WTC11 (cell line): ENCODE measurements at regions not wholly inside any gene's neighbourhood (a gene's known extent, or its start where the extent isn't known, plus 50 kb on each side); places are given as distances from the start of the nearest gene placed in this dataset.

ENCODE experiments used
- ATAC-seq: fragments of 200-7000 bp; cut with Tn5 transposase; 2 replicates; pipeline ENCODE4 v1.10.0; 2021; ENCODE audit warnings: mild to moderate bottlenecking, moderate library complexity
- CTCF ChIA-PET: fragments of 300-600 bp; sonication (Branson Sonifier 250); formaldehyde crosslinking; loops from one replicate; lab custom pipeline; 2021; ENCODE audit warnings: antibody characterized with exemption; lab: Charles Lee
- POLR2A ChIA-PET: fragments of 350-600 bp; sonication (Branson Sonifier 250); formaldehyde crosslinking; loops from one replicate; lab custom pipeline; 2021; ENCODE audit warnings: antibody characterized with exemption; lab: Charles Lee
- DNase-seq: peaks from one replicate; pipeline ENCODE4 v3.0.0; 2021; ENCODE audit warnings: low spot score
- H3K27ac Mint-ChIP-seq: 2 replicates; pipeline ENCODE4 v1.8.0; 2021; ENCODE audit warnings: mixed read lengths
- H3K27me3 Mint-ChIP-seq: 2 replicates; pipeline ENCODE4 v1.8.0; 2021; ENCODE audit warnings: low read depth, mild to moderate bottlenecking, moderate library complexity, mixed read lengths
- H3K36me3 Mint-ChIP-seq: 2 replicates; pipeline ENCODE4 v1.8.0; 2021; ENCODE audit warnings: mixed read lengths
- H3K4me1 Mint-ChIP-seq: 2 replicates; pipeline ENCODE4 v1.8.0; 2022; ENCODE audit warnings: mixed read lengths
- H3K4me3 Mint-ChIP-seq: 2 replicates; pipeline ENCODE4 v1.8.0; 2021; ENCODE audit warnings: mild to moderate bottlenecking, moderate library complexity, mixed read lengths
- H3K9me3 Mint-ChIP-seq: 2 replicates; pipeline ENCODE4 v1.8.0; 2021; ENCODE audit warnings: mixed read lengths
- ESRRA ChIP-seq: sonication (generic); formaldehyde crosslinking; IDR thresholded peaks from 2 replicates; pipeline ENCODE4 v1.8.1; 2022; ENCODE audit warnings: mild to moderate bottlenecking, missing genetic modification reagents, borderline replicate concordance
- GABPB1 ChIP-seq: sonication (generic); formaldehyde crosslinking; IDR thresholded peaks from 2 replicates; pipeline ENCODE4 v1.8.1; 2023; ENCODE audit warnings: mild to moderate bottlenecking, missing genetic modification reagents
- HMGA2 ChIP-seq: fragments of 250-450 bp; sonication (Bioruptor Pico); IDR thresholded peaks from 2 replicates; pipeline ENCODE4 v1.4.0; 2021; ENCODE audit warnings: mild to moderate bottlenecking, moderate library complexity
- IRF1 ChIP-seq: sonication (generic); formaldehyde crosslinking; IDR thresholded peaks from 2 replicates; pipeline ENCODE4 v1.8.0; 2023; ENCODE audit warnings: missing genetic modification reagents
- JAZF1 ChIP-seq: fragments of 250-450 bp; sonication (Bioruptor Pico); IDR thresholded peaks from 2 replicates; pipeline ENCODE4 v1.9.0; 2021; ENCODE audit warnings: moderate library complexity, mild to moderate bottlenecking, inconsistent platforms
- MLX ChIP-seq: sonication (generic); formaldehyde crosslinking; IDR thresholded peaks from 2 replicates; pipeline ENCODE4 v1.8.1; 2023; ENCODE audit warnings: mild to moderate bottlenecking, missing genetic modification reagents, moderate library complexity
- PRDM15 ChIP-seq: sonication (generic); formaldehyde crosslinking; IDR thresholded peaks from 2 replicates; pipeline ENCODE4 v1.8.0; 2022; ENCODE audit warnings: missing genetic modification reagents
- SMAD3 ChIP-seq: sonication (generic); formaldehyde crosslinking; IDR thresholded peaks from 2 replicates; pipeline ENCODE4 v1.8.0; 2022; ENCODE audit warnings: missing genetic modification reagents, mild to moderate bottlenecking, borderline replicate concordance
- SMAD4 ChIP-seq: sonication (generic); formaldehyde crosslinking; IDR thresholded peaks from 2 replicates; pipeline ENCODE4 v1.8.0; 2022; ENCODE audit warnings: mild to moderate bottlenecking, missing genetic modification reagents
- TCF7 ChIP-seq: sonication (generic); formaldehyde crosslinking; IDR thresholded peaks from 2 replicates; pipeline ENCODE4 v1.8.0; 2022; ENCODE audit warnings: mild to moderate bottlenecking, low read depth, missing genetic modification reagents, moderate library complexity
- ZNF138 ChIP-seq: sonication (generic); formaldehyde crosslinking; conservative IDR thresholded peaks from 2 replicates; pipeline ENCODE4 v1.8.1; 2022; ENCODE audit warnings: mild to moderate bottlenecking, moderate library complexity, missing genetic modification reagents
- ZNF232 ChIP-seq: sonication (generic); formaldehyde crosslinking; IDR thresholded peaks from 2 replicates; pipeline ENCODE4 v1.8.0; 2022; ENCODE audit warnings: mild to moderate bottlenecking, missing genetic modification reagents
- ZNF317 ChIP-seq: sonication (generic); formaldehyde crosslinking; IDR thresholded peaks from 2 replicates; pipeline ENCODE4 v1.8.1; 2023; ENCODE audit warnings: low read depth, mild to moderate bottlenecking, moderate library complexity, missing genetic modification reagents, borderline replicate concordance
- ZNF671 ChIP-seq: fragments of 250-450 bp; sonication (Bioruptor Pico); IDR thresholded peaks from 2 replicates; pipeline ENCODE4 v1.8.0; 2021; ENCODE audit warnings: mild to moderate bottlenecking
- TF ChIP-seq, protein P1 (sequence below): sonication (generic); formaldehyde crosslinking; conservative IDR thresholded peaks from 2 replicates; pipeline ENCODE4 v1.8.1; 2022; ENCODE audit warnings: mild to moderate bottlenecking, missing genetic modification reagents
- TF ChIP-seq, protein P2 (sequence below): sonication (generic); formaldehyde crosslinking; IDR thresholded peaks from 2 replicates; pipeline ENCODE4 v1.8.1; 2022; ENCODE audit warnings: mild to moderate bottlenecking, missing genetic modification reagents, moderate library complexity, borderline replicate concordance
- TF ChIP-seq, protein P3 (sequence below): sonication (generic); formaldehyde crosslinking; IDR thresholded peaks from 2 replicates; pipeline ENCODE4 v1.8.1; 2023; ENCODE audit warnings: mild to moderate bottlenecking, missing genetic modification reagents, borderline replicate concordance
- TF ChIP-seq, protein P4 (sequence below): sonication (generic); formaldehyde crosslinking; IDR thresholded peaks from 2 replicates; pipeline ENCODE4 v1.8.1; 2023; ENCODE audit warnings: mild to moderate bottlenecking, missing genetic modification reagents
- TF ChIP-seq, protein P5 (sequence below): fragments of 250-450 bp; sonication (Bioruptor Pico); IDR thresholded peaks from 2 replicates; pipeline ENCODE4 v1.9.0; 2021; ENCODE audit warnings: moderate library complexity, mild to moderate bottlenecking, inconsistent platforms, borderline replicate concordance

DNA sequence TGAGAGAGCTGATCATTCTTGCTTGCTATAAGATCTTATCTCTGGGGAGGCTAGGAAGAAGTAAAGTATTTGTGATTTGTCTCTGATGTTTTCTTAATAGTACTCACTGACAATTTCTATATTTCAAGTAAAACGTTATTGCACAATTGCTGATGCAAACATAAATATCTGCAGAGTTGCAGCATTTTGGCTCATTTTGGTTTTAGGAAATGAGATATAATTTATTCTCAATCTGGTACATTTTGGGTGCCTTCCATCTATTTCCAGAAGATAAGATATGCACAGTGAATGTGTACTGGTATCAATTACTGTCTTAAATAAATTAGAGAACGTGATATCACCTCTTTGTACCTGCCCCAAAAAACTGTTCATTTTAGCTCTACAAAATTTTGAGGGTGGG is 1431.5 kb downstream of the BRINP3 start (continued):
- TF ChIP-seq PRDM15 (CRISPR knock-in tag) (no peak), JAZF1 (CRISPR knock-in tag) (no peak)

- DNase-seq (no peak), ATAC-seq (no peak)
- CTCF ChIA-PET: no interaction called here
- H3K4me1 Mint-ChIP-seq: no peaks in the 10 kb centered on the region
- no peak overlapping the region for H3K27ac Mint-ChIP-seq
- no peaks in the 10 kb centered on the region for H3K27me3 Mint-ChIP-seq
- H3K4me3 Mint-ChIP-seq: no peak overlapping the region
- no peaks in the 10 kb centered on the region for H3K36me3 Mint-ChIP-seq
- POLR2A ChIA-PET: no interaction called here
- H3K9me3 Mint-ChIP-seq: no peaks in the 10 kb centered on the region
- TF ChIP-seq TCF7 (CRISPR knock-in tag): no peak
- TF ChIP-seq MLX: no peak
- TF ChIP-seq PRDM15 (CRISPR knock-in tag): no peak
- TF ChIP-seq, protein P1, sequence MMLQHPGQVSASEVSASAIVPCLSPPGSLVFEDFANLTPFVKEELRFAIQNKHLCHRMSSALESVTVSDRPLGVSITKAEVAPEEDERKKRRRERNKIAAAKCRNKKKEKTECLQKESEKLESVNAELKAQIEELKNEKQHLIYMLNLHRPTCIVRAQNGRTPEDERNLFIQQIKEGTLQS (CRISPR knock-in tag): no peak
- TF ChIP-seq ZNF317 (CRISPR knock-in tag): no peak
- no peak for TF ChIP-seq HMGA2 (CRISPR knock-in tag)
- TF ChIP-seq, protein P2, sequence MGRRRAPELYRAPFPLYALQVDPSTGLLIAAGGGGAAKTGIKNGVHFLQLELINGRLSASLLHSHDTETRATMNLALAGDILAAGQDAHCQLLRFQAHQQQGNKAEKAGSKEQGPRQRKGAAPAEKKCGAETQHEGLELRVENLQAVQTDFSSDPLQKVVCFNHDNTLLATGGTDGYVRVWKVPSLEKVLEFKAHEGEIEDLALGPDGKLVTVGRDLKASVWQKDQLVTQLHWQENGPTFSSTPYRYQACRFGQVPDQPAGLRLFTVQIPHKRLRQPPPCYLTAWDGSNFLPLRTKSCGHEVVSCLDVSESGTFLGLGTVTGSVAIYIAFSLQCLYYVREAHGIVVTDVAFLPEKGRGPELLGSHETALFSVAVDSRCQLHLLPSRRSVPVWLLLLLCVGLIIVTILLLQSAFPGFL (CRISPR knock-in tag): no peak
- no peak for TF ChIP-seq IRF1 (CRISPR knock-in tag)
- TF ChIP-seq SMAD4: no peak
- TF ChIP-seq ZNF232: no peak
- TF ChIP-seq ZNF138 (CRISPR knock-in tag): no peak
- TF ChIP-seq, protein P3, sequence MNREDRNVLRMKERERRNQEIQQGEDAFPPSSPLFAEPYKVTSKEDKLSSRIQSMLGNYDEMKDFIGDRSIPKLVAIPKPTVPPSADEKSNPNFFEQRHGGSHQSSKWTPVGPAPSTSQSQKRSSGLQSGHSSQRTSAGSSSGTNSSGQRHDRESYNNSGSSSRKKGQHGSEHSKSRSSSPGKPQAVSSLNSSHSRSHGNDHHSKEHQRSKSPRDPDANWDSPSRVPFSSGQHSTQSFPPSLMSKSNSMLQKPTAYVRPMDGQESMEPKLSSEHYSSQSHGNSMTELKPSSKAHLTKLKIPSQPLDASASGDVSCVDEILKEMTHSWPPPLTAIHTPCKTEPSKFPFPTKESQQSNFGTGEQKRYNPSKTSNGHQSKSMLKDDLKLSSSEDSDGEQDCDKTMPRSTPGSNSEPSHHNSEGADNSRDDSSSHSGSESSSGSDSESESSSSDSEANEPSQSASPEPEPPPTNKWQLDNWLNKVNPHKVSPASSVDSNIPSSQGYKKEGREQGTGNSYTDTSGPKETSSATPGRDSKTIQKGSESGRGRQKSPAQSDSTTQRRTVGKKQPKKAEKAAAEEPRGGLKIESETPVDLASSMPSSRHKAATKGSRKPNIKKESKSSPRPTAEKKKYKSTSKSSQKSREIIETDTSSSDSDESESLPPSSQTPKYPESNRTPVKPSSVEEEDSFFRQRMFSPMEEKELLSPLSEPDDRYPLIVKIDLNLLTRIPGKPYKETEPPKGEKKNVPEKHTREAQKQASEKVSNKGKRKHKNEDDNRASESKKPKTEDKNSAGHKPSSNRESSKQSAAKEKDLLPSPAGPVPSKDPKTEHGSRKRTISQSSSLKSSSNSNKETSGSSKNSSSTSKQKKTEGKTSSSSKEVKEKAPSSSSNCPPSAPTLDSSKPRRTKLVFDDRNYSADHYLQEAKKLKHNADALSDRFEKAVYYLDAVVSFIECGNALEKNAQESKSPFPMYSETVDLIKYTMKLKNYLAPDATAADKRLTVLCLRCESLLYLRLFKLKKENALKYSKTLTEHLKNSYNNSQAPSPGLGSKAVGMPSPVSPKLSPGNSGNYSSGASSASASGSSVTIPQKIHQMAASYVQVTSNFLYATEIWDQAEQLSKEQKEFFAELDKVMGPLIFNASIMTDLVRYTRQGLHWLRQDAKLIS (CRISPR knock-in tag): no peak
- TF ChIP-seq, protein P4, sequence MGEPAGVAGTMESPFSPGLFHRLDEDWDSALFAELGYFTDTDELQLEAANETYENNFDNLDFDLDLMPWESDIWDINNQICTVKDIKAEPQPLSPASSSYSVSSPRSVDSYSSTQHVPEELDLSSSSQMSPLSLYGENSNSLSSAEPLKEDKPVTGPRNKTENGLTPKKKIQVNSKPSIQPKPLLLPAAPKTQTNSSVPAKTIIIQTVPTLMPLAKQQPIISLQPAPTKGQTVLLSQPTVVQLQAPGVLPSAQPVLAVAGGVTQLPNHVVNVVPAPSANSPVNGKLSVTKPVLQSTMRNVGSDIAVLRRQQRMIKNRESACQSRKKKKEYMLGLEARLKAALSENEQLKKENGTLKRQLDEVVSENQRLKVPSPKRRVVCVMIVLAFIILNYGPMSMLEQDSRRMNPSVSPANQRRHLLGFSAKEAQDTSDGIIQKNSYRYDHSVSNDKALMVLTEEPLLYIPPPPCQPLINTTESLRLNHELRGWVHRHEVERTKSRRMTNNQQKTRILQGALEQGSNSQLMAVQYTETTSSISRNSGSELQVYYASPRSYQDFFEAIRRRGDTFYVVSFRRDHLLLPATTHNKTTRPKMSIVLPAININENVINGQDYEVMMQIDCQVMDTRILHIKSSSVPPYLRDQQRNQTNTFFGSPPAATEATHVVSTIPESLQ (CRISPR knock-in tag): no peak
- TF ChIP-seq ESRRA: no peak
- TF ChIP-seq, protein P5, sequence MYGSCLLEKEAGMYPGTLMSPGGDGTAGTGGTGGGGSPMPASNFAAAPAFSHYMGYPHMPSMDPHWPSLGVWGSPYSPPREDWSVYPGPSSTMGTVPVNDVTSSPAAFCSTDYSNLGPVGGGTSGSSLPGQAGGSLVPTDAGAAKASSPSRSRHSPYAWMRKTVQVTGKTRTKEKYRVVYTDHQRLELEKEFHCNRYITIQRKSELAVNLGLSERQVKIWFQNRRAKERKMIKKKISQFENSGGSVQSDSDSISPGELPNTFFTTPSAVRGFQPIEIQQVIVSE: no peak
- TF ChIP-seq ZNF671: no peak
- no peak for TF ChIP-seq GABPB1
- TF ChIP-seq SMAD3 (CRISPR knock-in tag): no peak
These were observed 1392.9 kb downstream of the BRINP3 start for GRCh38 chr1:189084811-189085210.
